ENCODE measurements at regions not wholly inside any gene's neighbourhood (a gene's known extent, or its start where the extent isn't known, plus 50 kb on each side); places are given as distances from the start of the nearest gene placed in this dataset.

- Histone ChIP-seq H3K36me3 (replicated peaks in 1 of 2; ENCODE audit: control insufficient read depth in 1 of 2, insufficient read depth in 2 of 2, low read length in 2 of 2) (no peaks in the 10 kb centered on the region), H3K9ac (ENCODE audit: insufficient read depth, low read depth, low read length) (no peak overlapping the region), H3K4me3 (replicated peaks in 1 of 3; ENCODE audit: insufficient read depth in 1 of 3, low read depth in 2 of 3, low read length in 3 of 3) (no peak overlapping the region), H3K9me3 (ENCODE audit: low read length) (no peaks in the 10 kb centered on the region), H3K27me3 (ENCODE audit: control insufficient read depth in 1 of 2, insufficient read depth in 2 of 2, low read length in 2 of 2) (no peaks in the 10 kb centered on the region; a peak in 1 of 5 replicates), H3K27ac (ENCODE audit: extremely low read length, insufficient read depth, low read length) (no peak overlapping the region), H4K20me1 (ENCODE audit: insufficient read depth, low read length) (no peaks in the 10 kb centered on the region), H2AFZ (ENCODE audit: low read length) (no peak overlapping the region), H3K79me2 (ENCODE audit: insufficient read depth, low read length) (no peaks in the 10 kb centered on the region), H3K4me2 (ENCODE audit: low read depth, low read length) (no peak overlapping the region), H3K4me1 (ENCODE audit: insufficient read depth, low read length) (no peaks in the 10 kb centered on the region)
- FAIRE-seq (no peak), DNase-seq (ENCODE audit: low spot score) (no peak), ATAC-seq (no peak)
- ChIA-PET POLR2A (no interaction called here), CTCF (ENCODE audit: low intra/inter-chr PET ratio, low total read pairs) (no interaction called here)
- in situ Hi-C loops (cut with HindIII; ENCODE audit: extremely low pct_ligation_motif_present, low pct_unique_long_range_greater_than_20kb) (no loop called here), intact Hi-C loops (cut with micrococcal nuclease; ENCODE audit: unreplicated experiment) (no loop called here)
- no TSS peak for BruUV-seq (replicated peaks)
- TF ChIP-seq SNAPC4 (CRISPR knock-in tag; IDR thresholded peaks at IDR 0.05) (no peak), NBN (conservative IDR thresholded peaks at IDR 0.05) (no peak), ZNF468 (CRISPR knock-in tag; IDR thresholded peaks at IDR 0.05) (no peak), ZNF431 (CRISPR knock-in tag; IDR thresholded peaks at IDR 0.05; ENCODE audit: borderline replicate concordance, low read depth) (no peak), PLRG1 (conservative IDR thresholded peaks at IDR 0.05) (no peak), ZSCAN20 (CRISPR knock-in tag; IDR thresholded peaks at IDR 0.05; ENCODE audit: borderline replicate concordance) (no peak), ZMAT3 (CRISPR knock-in tag; conservative IDR thresholded peaks at IDR 0.05) (no peak)
- 0% methylated on average over 4 of the region's 4 CpGs for WGBS (ENCODE audit: low lambda C conversion rate)
Measured at GRCh38 chr15:36363335-36363734, 216.1 kb upstream of the CDIN1 start.

Measured in HepG2 (cell line).